HEK293T (cell line): ENCODE measurements at regions not wholly inside any gene's neighbourhood (a gene's known extent, or its start where the extent isn't known, plus 50 kb on each side); places are given as distances from the start of the nearest gene placed in this dataset.
"Not testable (repeated sequence)": the region's sequence is repeated elsewhere in the genome, so short reads cannot be mapped to it uniquely, and the experiment has no call there.

Source experiments
- CTCF ChIA-PET: fragments of 350-600 bp; formaldehyde crosslinking; extraction: SDS; loops from one replicate; lab custom pipeline; 2021; ENCODE audit warnings: antibody characterized with exemption, inconsistent platforms; lab: Yijun Ruan, JAX
- POLR2A ChIA-PET: fragments of 350-600 bp; formaldehyde crosslinking; extraction: SDS; loops from one replicate; lab custom pipeline; 2020; ENCODE audit warnings: antibody characterized with exemption, inconsistent platforms; lab: Yijun Ruan, JAX
- DNase-seq: peaks from one replicate; pipeline ENCODE4 v3.0.0; 2012; ENCODE audit warnings: mixed read lengths; ENCODE audit errors: extremely low spot score
- ARNT ChIP-seq: fragments of 450-650 bp; IDR thresholded peaks from 2 replicates; pipeline ENCODE4 v1.6.1; 2017; ENCODE audit warnings: mild to moderate bottlenecking
- BHLHE40 ChIP-seq: fragments of 450-650 bp; IDR thresholded peaks from 2 replicates; pipeline ENCODE4 v1.6.1; 2016; ENCODE audit warnings: mild to moderate bottlenecking, moderate library complexity, borderline replicate concordance
- CTBP1 ChIP-seq: fragments of 450-650 bp; IDR thresholded peaks from 2 replicates; pipeline ENCODE4 v1.6.1; 2016; ENCODE audit warnings: borderline replicate concordance
- ELF4 ChIP-seq: fragments of 450-650 bp; IDR thresholded peaks from 2 replicates; pipeline ENCODE4 v1.6.1; 2017; ENCODE audit warnings: antibody characterized with exemption
- FOXA1 ChIP-seq: fragments of 450-650 bp; IDR thresholded peaks from 2 replicates; pipeline ENCODE4 v1.6.1; 2016; ENCODE audit warnings: mild to moderate bottlenecking
- FOXK2 ChIP-seq: fragments of 450-650 bp; IDR thresholded peaks from 2 replicates; pipeline ENCODE4 v1.6.1; 2016; ENCODE audit warnings: mild to moderate bottlenecking
- FOXM1 ChIP-seq: fragments of 450-650 bp; IDR thresholded peaks from 2 replicates; pipeline ENCODE4 v1.6.1; 2017; ENCODE audit warnings: mild to moderate bottlenecking, borderline replicate concordance
- HDGF ChIP-seq: fragments of 450-650 bp; IDR thresholded peaks from 2 replicates; pipeline ENCODE4 v1.6.1; 2017; ENCODE audit warnings: antibody characterized with exemption, borderline replicate concordance
- L3MBTL2 ChIP-seq: fragments of 450-650 bp; conservative IDR thresholded peaks from 2 replicates; pipeline ENCODE4 v1.6.1; 2016; ENCODE audit warnings: mild to moderate bottlenecking
- LEF1 ChIP-seq: fragments of 450-650 bp; IDR thresholded peaks from 2 replicates; pipeline ENCODE4 v1.6.1; 2017; ENCODE audit warnings: mild to moderate bottlenecking, borderline replicate concordance
- NFRKB ChIP-seq: fragments of 450-650 bp; IDR thresholded peaks from 2 replicates; pipeline ENCODE4 v1.6.1; 2016; ENCODE audit warnings: mild to moderate bottlenecking, moderate library complexity
- SP1 ChIP-seq: fragments of 450-650 bp; IDR thresholded peaks from 2 replicates; pipeline ENCODE4 v1.6.1; 2017
- SUZ12 ChIP-seq: fragments of 450-650 bp; IDR thresholded peaks from 2 replicates; pipeline ENCODE4 v1.6.1; 2016; ENCODE audit warnings: mild to moderate bottlenecking
- TARDBP ChIP-seq: fragments of 450-650 bp; IDR thresholded peaks from 2 replicates; pipeline ENCODE4 v1.6.1; 2016
- ZNF384 ChIP-seq: fragments of 450-650 bp; IDR thresholded peaks from 2 replicates; pipeline ENCODE4 v1.6.1; 2016
- TF ChIP-seq, protein P1 (sequence below): fragments of 450-650 bp; IDR thresholded peaks from 2 replicates; pipeline ENCODE4 v1.6.1; 2016

DNA sequence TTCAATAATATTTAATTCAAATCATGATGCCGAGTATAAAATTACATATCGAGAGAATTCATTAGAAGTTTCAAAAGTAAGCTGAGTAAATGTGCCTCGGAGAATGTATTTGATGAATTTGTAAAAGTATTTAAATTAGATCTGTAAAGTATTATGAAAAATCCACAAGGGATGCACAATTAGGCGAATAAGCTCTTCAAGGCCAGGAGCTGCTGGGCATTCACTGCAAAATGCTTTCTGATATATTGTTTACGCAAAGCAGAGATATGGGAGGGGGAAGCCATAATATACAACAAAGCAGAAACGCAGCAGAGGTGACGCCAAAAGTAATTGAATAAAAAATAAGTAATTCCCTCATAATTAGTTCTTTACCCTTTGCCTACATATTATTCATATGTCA, 1121.5 kb upstream of the TENM3 start:
- no peak for DNase-seq
- ChIA-PET POLR2A (no interaction called here), CTCF (no interaction called here)
- TF ChIP-seq FOXM1 (no peak), ZNF384 (no peak), FOXA1 (no peak), ELF4 (no peak), SP1 (no peak), LEF1 (no peak), SUZ12 (no peak), L3MBTL2 (no peak), FOXK2 (no peak), HDGF (no peak), TARDBP (no peak), NFRKB (no peak), ARNT (no peak), BHLHE40 (no peak), CTBP1 (no peak)
- TF ChIP-seq, protein P1, sequence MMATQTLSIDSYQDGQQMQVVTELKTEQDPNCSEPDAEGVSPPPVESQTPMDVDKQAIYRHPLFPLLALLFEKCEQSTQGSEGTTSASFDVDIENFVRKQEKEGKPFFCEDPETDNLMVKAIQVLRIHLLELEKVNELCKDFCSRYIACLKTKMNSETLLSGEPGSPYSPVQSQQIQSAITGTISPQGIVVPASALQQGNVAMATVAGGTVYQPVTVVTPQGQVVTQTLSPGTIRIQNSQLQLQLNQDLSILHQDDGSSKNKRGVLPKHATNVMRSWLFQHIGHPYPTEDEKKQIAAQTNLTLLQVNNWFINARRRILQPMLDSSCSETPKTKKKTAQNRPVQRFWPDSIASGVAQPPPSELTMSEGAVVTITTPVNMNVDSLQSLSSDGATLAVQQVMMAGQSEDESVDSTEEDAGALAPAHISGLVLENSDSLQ: no peak

DNA sequence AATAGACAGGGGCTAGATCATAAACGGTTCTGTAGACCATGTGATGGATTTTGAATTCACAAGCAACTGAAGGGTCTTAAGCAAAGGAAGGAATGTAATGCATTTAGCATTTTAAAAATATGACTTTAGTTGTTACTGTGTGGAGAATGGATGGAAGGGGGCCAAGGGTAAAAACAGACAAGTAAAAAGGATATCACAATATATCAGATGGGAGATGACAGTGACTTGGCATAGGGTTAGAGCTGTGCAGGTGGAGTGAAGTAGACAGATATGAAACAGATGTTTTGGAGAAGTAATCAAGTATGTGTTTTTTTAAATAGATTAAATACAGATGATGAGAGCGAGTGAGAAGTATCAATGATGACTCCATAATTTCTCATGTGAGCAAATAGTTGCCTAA, 1116.0 kb upstream of the TENM3 start:
- CTCF ChIA-PET: no interaction called here
- TF ChIP-seq BHLHE40 (no peak), FOXM1 (no peak), HDGF (no peak), TARDBP (no peak), LEF1 (no peak), ZNF384 (no peak), NFRKB (no peak), CTBP1 (no peak), SUZ12 (no peak), SP1 (no peak), L3MBTL2 (no peak), FOXA1 (no peak), ARNT (no peak), ELF4 (no peak), FOXK2 (no peak)
- TF ChIP-seq, protein P1: no peak

DNA sequence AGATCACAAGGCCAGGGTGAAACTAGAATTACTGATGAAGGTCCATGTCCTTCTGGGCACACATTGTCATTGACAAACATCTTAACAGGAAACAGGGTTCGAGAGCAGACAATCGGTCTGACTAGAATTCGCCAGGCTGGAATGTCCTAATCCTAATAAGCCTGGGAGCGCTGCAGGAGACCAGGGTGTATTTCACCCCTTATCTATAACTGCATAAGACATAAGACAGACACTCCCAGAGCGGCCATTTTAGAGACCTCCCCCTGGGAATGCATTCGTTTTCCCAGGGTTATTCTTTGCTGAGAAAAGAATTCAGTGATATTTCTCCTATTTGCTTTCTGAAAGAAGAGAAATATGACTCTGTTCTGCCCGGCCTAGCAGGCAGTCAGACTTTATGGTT, 1112.9 kb upstream of the TENM3 start:
- DNase-seq, POLR2A ChIA-PET, CTCF ChIA-PET: not testable (repeated sequence)

More for the DNA sequence above, 1116.0 kb upstream of the TENM3 start:
- no peak for DNase-seq
- POLR2A ChIA-PET: no interaction called here

DNA sequence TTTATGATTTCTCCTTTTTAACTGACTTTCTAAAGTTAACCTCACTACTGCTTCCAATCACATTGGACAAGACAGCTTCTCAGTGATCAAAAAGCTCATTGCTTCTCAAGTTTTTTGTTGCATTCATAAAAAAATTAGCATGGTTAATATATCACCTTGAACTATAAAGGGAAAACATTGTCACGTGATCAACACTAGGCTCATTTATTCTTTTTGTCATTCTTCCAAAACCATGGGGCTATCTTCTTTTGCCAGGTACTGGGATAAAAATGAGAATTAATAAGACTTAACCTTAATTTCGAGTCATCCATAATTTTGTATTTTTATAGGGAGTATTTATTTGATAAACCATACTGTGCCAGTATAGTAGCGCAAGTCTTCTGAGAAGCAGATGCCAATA, 1105.9 kb upstream of the TENM3 start:
- POLR2A ChIA-PET: no interaction called here
- no peak for TF ChIP-seq HDGF
- TF ChIP-seq FOXM1: no peak
- TF ChIP-seq LEF1: no peak
- no peak for TF ChIP-seq ELF4
- TF ChIP-seq SP1: no peak
- CTCF ChIA-PET: no interaction called here
- DNase-seq: no peak

DNA sequence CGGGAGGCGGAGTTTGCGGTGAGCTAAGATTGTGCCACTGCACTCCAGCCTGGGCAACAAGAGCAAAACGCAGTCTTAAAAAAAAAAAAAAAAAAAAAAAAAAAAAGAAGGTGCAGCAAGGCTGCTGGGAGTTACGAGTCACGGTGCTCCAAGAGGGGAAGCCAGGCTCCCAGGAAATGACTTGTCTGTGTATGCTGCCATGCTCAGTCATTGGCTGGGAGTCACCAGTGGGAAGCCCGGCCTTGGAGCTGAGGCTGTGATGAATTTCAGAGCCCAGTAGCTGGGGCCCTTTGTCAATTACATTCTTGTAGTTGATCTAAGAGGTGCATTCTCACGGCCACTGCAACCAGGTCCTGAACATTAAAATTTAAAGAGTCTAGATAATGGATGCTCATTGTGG, 1105.1 kb upstream of the TENM3 start:
- DNase-seq: no peak
- POLR2A ChIA-PET: no interaction called here
- TF ChIP-seq CTBP1: no peak
- no peak for TF ChIP-seq SUZ12
- no peak for TF ChIP-seq SP1
- no peak for TF ChIP-seq L3MBTL2
- no peak for TF ChIP-seq NFRKB
- TF ChIP-seq FOXA1: no peak
- no peak for TF ChIP-seq FOXK2
- TF ChIP-seq, protein P1: no peak
- TF ChIP-seq TARDBP: no peak
- TF ChIP-seq ZNF384: no peak
- TF ChIP-seq FOXM1: no peak
- CTCF ChIA-PET: interaction anchor here (0.6 kb wide), 1 partner anchor 1232 kb away, joined by 5 read pairs; no protein-coding TSS in a partner anchor

DNA sequence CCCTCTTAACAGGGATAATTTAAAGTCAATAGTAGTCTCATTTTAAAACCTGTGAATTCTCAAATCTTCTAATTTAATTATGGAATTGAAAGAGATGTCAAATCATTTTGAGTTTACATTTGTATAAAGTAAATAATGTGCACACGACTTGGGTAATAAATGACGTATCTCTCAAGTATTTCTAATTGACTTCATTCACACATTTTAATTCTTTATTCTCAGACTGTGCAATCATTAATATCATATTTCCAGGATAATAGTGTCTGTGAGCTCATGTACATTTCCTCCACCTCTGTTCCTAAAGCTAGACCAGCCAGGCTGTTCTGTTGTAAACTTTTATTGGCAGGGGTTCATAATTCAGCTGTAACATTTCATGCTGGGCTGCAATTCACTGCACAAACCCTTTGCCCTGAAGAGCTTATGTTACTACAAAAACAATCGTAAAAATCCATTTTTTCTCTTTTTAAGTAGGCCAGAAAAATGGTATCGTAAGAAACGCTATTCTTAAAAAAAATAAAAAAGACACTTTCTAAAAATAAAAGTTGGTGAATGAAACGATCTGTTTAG, 1103.1 kb upstream of the TENM3 start:
- TF ChIP-seq, protein P1: peak; percentile 64
- TF ChIP-seq ZNF384: 0 out of 2 replicates have a peak, but pooled peaks have one; percentile 17
- TF ChIP-seq SP1: no peak
- ChIA-PET POLR2A (no interaction called here), CTCF (interaction anchor here (1.3 to 1.5 kb wide), 2 partner anchors 10 to 388 kb away, joined by 3 read pairs; no protein-coding TSS in a partner anchor)
- DNase-seq: peak; percentile 13
